Nephron (organoid): ENCODE measurements at regions not wholly inside any gene's neighbourhood (a gene's known extent, or its start where the extent isn't known, plus 50 kb on each side); places are given as distances from the start of the nearest gene placed in this dataset.

Experiments used
- H3K27ac Mint-ChIP-seq, 3 experiments: 2 replicates each; pipeline ENCODE4 v1.8.0; 2020; ENCODE audit warnings: mixed read lengths in 3 of 3, mild to moderate bottlenecking in 2 of 3, moderate library complexity in 1 of 3
- H3K27me3 Mint-ChIP-seq: 2 replicates; pipeline ENCODE4 v1.8.0; 2021; ENCODE audit warnings: low read depth, mild to moderate bottlenecking, moderate library complexity, mixed read lengths
- H3K36me3 Mint-ChIP-seq: 2 replicates; pipeline ENCODE4 v1.8.0; 2020; ENCODE audit warnings: low read depth, mixed read lengths
- H3K4me1 Mint-ChIP-seq: 2 replicates; pipeline ENCODE4 v1.8.0; 2020; ENCODE audit warnings: mixed read lengths
- H3K4me3 Mint-ChIP-seq, 3 experiments: 2 replicates each; pipeline ENCODE4 v1.8.0; 2020; ENCODE audit warnings: mild to moderate bottlenecking in 3 of 3, mixed read lengths in 3 of 3, moderate library complexity in 2 of 3
- H3K9me3 Mint-ChIP-seq: 2 replicates; pipeline ENCODE4 v1.8.0; 2020; ENCODE audit warnings: mixed read lengths
- TF ChIP-seq, protein P1 (sequence below), 3 experiments: fragments of 200-600 bp; sonication (generic); IDR thresholded peaks; one replicate each; pipeline ENCODE4 v1.5.0; 2021; ENCODE audit warnings: antibody characterized with exemption in 3 of 3; ENCODE audit not compliant: unreplicated experiment in 3 of 3

DNA sequence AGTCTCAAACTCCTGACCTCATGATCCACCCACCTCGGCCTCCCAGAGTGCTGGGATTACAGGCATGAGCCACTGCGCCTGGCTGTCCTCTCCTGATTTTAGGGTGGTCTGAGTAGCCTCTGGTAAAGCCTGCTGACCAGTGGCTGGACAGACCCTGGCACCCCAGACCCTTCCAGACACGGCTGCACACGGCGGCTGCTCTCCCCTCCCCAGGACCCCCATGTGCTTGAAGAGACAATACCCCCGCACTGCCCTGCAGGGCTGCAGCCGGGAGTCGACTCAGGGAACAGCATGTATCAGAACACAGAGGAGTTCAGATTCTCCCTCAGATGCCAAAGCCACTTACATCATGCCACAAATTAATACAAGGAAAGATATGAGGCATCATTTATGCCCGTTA, 58.3 kb upstream of the CFAP46 start:
- H3K27me3 Mint-ChIP-seq = peaks cover 28% of the 10 kb centered on the region
- H3K27ac Mint-ChIP-seq = no peak overlapping the region
- TF ChIP-seq, protein P1, sequence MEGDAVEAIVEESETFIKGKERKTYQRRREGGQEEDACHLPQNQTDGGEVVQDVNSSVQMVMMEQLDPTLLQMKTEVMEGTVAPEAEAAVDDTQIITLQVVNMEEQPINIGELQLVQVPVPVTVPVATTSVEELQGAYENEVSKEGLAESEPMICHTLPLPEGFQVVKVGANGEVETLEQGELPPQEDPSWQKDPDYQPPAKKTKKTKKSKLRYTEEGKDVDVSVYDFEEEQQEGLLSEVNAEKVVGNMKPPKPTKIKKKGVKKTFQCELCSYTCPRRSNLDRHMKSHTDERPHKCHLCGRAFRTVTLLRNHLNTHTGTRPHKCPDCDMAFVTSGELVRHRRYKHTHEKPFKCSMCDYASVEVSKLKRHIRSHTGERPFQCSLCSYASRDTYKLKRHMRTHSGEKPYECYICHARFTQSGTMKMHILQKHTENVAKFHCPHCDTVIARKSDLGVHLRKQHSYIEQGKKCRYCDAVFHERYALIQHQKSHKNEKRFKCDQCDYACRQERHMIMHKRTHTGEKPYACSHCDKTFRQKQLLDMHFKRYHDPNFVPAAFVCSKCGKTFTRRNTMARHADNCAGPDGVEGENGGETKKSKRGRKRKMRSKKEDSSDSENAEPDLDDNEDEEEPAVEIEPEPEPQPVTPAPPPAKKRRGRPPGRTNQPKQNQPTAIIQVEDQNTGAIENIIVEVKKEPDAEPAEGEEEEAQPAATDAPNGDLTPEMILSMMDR (IDR thresholded peaks at IDR 0.05; ENCODE audit: unreplicated experiment in 3 of 3) = no peak
- no peaks in the 10 kb centered on the region for H3K36me3 Mint-ChIP-seq
- H3K4me3 Mint-ChIP-seq = no peak overlapping the region
- H3K4me1 Mint-ChIP-seq = peaks cover 18% of the 10 kb centered on the region
- H3K9me3 Mint-ChIP-seq = no peaks in the 10 kb centered on the region

DNA sequence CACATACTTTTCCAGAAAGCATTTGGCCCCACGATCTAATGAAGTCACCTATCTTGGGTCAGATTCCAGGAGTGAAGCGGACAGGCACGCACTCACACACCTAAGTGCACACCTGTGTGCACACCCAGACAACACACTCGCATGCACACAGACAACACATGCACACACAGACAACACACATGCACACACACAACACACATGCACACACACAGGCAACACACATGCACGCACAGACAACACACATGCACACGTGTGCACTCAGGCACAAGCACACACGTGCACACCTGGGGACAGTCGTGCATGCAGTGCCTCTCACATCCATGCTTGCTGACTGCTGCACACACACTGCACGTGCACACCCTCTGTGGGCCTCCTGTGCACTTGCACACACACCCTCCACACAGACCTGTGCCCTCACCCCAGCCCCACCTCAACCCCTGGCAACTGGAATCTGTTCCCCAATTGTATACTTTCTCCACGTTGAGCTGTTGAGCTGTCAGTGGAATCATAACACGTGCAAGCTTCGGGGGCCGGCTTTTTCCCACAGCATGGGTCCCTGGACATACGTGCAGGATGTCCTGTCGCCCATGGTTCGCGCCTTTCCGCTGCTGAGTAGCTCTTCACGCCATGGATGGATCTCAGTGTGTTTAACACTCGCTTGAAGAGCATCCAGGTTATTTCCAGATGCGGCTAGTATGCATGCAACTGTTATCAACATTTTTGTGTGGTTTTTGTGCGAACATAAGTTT, 55.3 kb upstream of the CFAP46 start:
- TF ChIP-seq, protein P1 (IDR thresholded peaks at IDR 0.05; ENCODE audit: unreplicated experiment in 3 of 3) = no peak
- Mint-ChIP-seq H3K27me3 (peaks cover 31% of the 10 kb centered on the region), H3K36me3 (no peaks in the 10 kb centered on the region), H3K4me3 (no peak overlapping the region), H3K27ac (peak overlapping the region in 2 of 3 experiments; percentile 4 to 11), H3K4me1 (peaks cover 18% of the 10 kb centered on the region), H3K9me3 (no peaks in the 10 kb centered on the region)

DNA sequence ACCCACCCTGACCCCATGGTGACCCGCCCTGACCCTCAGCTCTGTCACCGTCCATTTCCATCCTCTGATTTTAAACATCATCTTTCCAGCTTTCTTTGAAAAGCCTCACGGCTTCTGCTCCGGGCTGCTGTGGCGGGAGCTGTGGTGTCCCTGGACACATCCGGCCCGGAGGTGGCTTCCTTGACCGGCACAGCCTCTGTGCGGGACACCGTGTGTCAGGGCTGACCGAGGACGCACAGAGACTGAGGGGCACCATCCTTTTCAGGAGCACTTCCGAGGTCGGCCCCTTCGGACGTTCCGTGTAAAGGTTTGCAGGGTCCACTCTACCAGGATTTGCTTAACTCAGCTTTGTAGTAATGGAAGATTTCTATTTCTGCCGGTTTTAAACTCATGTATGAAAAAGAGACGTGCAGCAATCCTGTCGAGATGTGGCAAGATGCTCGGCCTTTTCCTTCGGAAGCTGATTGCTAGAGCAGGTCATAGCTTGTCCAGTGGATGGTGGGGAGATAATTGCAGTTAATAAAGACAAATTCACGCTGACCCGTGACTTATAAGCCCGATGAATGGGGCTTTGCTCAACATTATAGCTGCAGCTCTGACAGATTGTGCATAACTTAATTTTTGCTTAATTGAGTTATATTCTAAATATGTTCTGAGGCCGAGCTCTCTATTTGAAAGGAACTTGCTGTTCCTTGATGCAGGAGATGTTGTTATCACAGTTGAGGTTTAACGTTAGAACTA, 54.4 kb upstream of the CFAP46 start:
- Mint-ChIP-seq H3K4me1 (peaks cover 18% of the 10 kb centered on the region), H3K9me3 (no peaks in the 10 kb centered on the region), H3K27ac (peak overlapping the region in 1 of 3 experiments; percentile 4), H3K36me3 (no peaks in the 10 kb centered on the region), H3K4me3 (no peak overlapping the region), H3K27me3 (peaks cover 25% of the 10 kb centered on the region)
- TF ChIP-seq, protein P1 (IDR thresholded peaks at IDR 0.05; ENCODE audit: unreplicated experiment in 3 of 3) = no peak

DNA sequence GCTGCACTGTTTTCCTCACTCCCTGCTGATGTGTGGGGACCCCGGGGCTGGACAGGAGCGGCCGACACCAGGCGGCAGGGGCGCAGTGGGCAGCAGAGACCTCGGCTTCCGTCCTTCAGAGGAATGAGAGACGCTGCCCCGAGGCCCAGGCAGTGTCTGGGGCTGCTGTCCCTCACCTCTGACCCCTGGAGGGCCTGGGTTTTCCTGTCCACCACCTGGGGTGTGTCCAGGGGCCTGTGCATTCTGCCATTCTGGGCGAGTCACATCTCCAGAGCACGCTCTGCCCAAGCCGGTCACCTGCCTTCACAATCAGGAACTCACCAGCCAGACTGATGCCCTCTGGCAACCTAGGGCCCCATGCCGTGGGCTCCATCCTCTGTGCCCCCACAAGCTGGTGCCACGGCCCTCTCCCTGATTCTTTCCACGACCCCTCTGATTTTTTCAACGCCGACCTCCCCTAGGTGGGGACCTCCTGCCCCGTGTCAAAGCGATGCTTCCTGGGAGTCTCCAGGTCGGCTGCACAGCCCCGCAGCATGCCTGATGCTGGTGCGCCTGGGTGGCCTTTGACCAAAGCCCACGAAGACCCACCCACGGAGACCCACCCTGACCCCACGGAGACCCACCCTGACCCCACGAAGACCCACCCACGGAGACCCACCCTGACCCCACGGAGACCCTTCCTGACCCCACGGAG, 53.7 kb upstream of the CFAP46 start:
- H3K4me1 Mint-ChIP-seq = peaks cover 18% of the 10 kb centered on the region

DNA sequence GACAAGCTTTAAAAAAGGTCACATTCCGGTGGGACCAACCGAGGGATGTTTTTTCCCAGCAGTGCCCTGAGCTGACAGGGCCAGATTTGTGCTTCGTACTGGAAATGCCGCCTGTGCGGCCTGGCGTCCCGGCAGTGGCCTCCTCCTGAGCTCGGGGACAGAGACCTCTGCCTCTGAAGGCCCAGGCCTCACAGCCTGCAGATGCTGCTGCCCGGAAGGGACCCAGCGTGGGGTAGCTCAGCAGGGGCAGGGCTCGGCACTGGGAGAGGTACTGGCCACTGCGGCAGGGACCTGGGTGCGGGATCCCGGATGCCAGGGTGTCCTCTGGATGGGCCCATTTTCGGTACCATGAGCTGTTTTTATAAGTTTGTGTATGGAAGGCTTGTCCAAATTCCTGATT, 52.4 kb upstream of the CFAP46 start:
- H3K27me3 Mint-ChIP-seq = peaks cover 33% of the 10 kb centered on the region
- no peaks in the 10 kb centered on the region for H3K9me3 Mint-ChIP-seq
- H3K4me1 Mint-ChIP-seq = peaks cover 16% of the 10 kb centered on the region
- no peak overlapping the region for H3K27ac Mint-ChIP-seq
- no peak overlapping the region for H3K4me3 Mint-ChIP-seq
- TF ChIP-seq, protein P1 (IDR thresholded peaks at IDR 0.05; ENCODE audit: unreplicated experiment in 3 of 3) = no peak
- no peaks in the 10 kb centered on the region for H3K36me3 Mint-ChIP-seq

More for the DNA sequence above, 53.7 kb upstream of the CFAP46 start:
- Mint-ChIP-seq H3K9me3 (no peaks in the 10 kb centered on the region), H3K27me3 (peaks cover 25% of the 10 kb centered on the region), H3K36me3 (no peaks in the 10 kb centered on the region), H3K4me3 (no peak overlapping the region), H3K27ac (no peak overlapping the region)
- TF ChIP-seq, protein P1 (IDR thresholded peaks at IDR 0.05; ENCODE audit: unreplicated experiment in 3 of 3) = no peak
